ENCODE measurements at regions not wholly inside any gene's neighbourhood (a gene's known extent, or its start where the extent isn't known, plus 50 kb on each side); places are given as distances from the start of the nearest gene placed in this dataset.
"Not testable (repeated sequence)": the region's sequence is repeated elsewhere in the genome, so short reads cannot be mapped to it uniquely, and the experiment has no call there.

DNA sequence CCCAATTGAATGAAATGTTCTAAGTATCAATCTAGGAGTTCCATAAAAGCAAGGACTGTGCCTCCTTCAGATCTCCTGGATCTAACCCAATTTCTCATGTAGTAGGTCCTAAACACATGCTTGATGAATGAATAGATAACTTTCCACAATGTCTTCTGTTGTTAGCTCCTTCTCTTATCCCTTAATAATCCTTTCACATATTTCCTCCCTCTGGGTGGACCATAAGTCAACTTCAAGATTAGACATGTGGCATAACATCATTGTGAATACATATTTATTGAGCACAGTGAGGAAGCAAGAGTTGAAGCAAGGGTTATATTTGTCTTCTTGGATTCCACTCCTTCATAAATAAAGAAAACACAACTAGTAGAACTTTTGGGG is 108.6 kb upstream of the EGFLAM start:
- intact Hi-C loops (cut with micrococcal nuclease): no loop called here

DNA sequence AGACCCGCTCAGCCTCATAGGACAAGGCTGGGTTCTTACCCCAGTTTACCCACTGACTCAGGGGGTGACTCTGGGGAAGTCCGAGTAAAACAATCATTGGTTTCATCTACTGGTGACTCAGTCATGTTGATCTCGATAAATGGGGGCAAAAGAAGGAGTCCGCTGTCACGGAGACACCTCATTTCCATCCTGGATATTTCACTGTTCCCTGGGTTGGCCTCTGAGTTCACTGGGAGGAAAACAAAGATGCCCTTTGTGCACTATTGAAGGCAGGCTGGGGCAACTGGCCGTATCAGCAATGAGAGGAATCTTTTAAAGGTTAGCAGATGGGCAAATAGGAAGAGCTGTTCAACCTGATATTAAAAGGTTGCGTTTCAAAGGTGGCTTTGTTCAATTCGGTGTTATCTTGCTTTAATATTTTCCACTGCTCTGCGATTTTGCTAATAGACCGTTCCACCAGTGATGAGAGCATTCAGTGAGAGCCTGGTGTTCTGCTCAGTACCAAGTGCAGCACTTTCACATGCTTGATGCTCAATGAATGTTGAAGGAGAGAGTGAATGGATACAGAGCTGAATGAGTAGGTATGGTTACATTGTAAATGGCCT is 110.2 kb upstream of the EGFLAM start:
- intact Hi-C loops (cut with micrococcal nuclease): no loop called here

DNA sequence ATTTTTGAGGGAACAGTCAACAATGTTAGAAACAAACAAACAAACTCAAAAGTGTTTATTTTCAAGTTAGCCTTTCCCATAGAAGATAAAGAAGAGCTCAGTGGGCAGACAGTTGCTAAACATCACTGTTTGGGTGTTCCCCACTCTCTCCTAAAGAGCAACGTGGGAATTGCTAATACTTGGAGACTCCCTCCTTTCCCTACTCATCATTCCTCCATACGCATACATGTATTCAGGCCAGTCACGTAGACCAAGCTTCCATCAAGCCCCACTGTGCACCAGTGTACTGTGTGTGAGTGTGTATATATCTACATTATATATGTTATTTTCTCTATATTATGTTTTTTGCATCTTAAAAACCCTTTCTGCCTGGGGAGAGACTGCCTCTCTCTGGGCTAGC is 115.0 kb upstream of the EGFLAM start:
- intact Hi-C loops (cut with micrococcal nuclease): no loop called here

DNA sequence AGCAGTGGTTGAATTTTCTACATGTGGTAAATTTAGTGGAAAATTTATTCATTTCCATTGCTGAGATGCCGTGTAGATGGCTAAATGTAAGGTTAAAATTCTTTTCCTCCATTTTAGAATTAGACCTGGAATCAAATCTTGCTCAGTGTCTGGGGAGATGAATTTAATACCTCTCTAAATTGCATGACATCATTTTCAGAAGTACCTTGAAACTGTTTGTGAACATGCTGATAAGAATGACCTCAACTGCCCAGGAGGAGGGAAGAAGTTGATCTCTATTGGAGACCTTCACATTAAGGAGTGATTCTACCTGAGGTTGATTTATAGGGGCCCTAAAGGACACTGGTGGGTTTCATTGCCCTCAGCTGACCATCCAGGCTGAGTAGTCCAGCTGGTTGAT is 116.7 kb upstream of the EGFLAM start:
- intact Hi-C loops (cut with micrococcal nuclease): no loop called here

DNA sequence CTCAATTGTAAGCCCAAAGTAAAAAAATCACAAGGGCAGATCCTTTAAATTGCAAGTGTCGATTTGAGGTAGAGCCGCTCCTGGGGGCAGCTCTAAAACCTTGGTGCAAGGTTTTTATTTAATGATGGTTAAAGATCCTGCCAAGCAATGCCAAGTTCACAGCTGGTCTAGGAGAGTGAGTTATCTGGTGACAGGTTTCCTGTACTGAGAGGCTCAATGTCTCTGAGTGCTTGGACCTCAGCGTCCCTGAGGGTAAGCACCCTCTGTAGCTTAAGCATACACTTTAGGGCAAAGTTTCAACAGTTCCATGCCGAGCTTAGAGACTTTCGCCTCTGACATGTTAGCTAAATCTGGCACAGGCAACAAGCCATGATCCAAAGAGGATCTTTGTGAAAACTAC is 119.8 kb upstream of the EGFLAM start:
- intact Hi-C loops (cut with micrococcal nuclease): no loop called here

DNA sequence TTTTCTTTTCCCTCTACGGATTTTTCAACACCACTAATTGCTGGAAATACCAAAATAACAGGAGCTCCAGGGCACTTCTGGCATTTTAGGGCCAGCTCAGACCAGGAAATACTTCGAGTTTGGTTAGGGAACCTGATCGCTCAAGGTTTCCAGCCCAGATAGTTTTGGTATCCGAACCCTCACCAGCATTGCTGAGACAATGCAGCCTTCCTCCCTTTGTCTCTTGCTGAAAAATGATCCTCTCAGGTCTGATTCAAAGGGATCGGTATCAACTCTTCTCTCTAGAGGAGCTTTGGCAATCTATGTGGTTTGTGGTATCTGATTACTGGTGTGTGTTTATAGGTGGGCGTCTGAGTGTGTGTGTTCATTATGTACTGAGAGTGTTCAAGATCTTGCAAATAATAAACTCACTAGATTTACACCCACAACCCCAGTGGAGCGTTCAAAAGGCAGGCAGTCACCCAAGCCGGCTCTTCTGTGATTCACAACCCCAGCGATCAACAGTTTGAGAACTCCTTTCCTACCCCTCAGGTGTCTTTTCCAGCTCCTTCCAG is 122.8 kb upstream of the EGFLAM start:
- intact Hi-C loops (cut with micrococcal nuclease): no loop called here

DNA sequence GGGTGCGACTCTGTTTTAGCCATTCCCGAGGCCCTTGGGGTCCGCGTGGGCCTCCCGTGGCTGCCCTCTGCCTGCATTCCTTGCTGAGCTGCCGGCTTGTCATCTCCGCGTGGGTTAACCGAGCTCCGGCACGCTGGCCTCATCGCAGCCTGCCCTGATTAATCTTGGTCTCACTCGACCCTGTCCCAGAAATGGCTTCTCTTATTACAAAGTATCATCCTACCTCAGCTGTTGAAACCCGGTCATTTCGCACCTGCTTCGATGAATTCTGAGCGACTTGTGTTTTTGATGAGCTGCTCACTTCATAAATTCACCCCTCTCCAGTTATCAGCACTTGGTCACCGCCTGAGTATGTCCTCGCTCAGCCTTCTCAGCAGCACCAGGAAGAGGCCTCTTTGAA is 123.5 kb upstream of the EGFLAM start:
- intact Hi-C loops (cut with micrococcal nuclease): no loop called here

DNA sequence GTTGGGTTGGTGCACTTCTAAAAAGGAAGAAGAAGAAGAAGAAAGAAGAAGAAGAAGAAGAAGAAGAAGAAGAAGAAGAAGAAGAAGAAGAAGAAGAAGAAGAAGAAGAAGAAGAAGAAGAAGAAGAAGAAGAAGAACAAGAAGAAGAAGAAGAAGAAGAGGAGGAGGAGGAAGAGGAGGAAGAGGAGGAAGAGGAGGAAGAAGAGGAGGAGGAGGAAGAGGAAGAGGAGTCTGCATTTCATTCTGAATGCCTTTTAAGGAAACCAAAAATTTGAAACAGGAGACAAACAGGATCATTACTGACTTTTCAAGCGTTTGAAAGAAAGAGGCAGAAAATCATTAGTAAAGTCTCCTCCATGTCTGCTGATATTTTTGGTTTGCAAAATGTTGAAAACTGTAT is 124.1 kb upstream of the EGFLAM start:
- intact Hi-C loops (cut with micrococcal nuclease): not testable (repeated sequence)

DNA sequence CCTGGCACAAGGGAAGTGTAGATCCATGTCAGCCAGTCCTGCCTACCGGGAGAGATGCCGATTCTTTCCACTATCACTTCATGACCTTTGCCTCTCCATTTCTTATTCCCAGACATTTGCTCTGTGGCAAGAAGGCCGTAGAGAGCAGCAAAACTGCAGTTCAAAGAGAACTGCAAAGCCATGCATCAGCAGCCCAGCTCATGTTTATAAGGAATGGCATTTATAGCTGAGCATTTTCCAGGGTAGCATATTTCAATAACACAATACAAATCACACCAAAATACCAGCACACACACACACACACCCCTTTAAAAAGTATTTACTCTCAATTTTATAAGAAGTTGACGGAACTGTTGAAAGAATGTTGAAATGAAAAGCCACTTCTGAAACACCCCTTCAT is 126.7 kb upstream of the EGFLAM start:
- intact Hi-C loops (cut with micrococcal nuclease): no loop called here

DNA sequence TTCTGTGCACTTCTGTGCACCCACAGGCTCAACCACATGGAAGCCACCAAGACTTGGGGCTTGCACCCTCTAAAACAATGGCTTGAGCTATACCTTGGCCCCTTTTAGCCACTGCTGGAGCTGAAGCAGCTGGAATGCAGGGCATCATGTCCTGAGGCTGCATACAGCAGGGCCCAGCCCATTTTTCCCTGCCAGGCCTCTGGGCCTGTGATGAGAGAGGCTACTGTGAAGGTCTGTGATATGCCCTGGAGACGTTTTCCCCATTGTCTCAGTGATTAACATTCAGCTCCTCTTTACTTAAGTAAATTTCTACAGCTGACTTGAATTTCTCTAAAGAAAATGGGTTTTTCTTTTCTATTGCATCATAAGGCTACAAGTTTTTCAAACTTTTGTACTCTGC is 134.0 kb upstream of the EGFLAM start:
- intact Hi-C loops (cut with micrococcal nuclease): no loop called here

DNA sequence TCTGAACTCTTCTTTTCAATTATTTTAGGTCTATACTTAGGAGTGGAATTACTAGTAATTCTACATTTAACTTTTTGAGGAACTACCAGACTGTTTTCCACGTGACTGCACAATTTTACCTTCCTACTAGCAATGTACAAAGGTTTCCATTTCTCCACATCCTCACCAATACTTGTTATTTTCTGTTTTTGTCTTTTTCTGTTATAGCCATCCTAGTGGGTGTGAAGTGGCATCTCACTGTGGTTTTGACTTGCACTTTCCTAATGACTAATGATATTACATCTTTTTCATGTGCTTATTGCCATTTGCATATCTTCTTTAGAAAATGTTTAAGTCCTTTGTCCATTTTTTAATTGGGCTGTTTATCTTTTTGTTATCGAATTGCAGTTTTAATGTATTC is 136.9 kb upstream of the EGFLAM start:
- intact Hi-C loops (cut with micrococcal nuclease): no loop called here

DNA sequence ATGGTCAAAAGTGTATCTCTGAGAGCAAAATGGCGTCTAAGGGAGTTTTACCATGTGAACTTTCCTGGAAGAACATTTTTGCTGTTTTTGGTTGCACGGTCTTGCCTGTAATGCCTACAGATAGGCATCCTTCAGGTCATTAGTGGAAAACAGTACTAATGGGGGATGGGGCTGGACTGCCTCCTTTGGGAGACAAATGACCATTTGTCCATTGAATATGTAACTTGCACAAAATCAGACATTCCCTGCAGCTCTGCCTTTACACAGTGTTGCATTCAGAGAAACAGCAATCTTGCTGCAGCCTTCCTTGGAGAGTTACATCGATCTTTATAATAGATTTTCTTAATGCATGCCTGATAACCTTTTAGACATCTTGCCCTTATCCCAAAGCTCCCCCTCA is 138.5 kb upstream of the EGFLAM start:
- intact Hi-C loops (cut with micrococcal nuclease): no loop called here

DNA sequence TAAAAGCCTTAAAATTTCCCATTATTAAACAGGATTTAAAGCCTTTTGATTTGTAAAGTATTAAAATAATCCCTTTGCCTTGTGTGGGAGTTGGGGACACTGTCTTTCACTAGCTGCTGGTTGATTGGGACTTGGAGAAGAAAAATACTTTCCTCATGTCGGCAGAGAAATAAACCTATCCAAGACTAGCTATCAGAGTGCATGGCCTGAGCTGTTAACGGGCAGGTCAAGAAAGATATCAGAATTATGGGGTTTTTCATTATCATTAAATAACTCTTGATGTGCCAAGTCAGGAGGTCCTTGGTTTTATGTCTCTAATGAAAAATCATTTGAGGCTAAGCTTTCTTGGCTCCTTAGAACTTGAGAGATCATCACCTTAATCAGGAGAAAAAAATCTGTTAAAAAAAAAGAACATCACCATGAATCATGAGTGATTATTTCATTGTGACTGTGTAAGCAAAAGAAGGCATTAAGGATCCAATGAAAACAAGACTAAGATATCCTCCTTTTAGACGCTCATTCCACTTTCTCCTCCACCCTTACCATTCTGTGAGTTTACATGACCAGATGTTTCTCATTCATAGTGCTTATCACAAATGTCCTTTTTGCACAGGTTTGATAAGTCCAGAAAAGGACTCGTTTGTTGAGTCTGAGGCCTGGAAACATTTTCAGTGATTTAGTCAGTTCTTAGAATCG is 140.4 kb upstream of the EGFLAM start:
- intact Hi-C loops (cut with micrococcal nuclease): no loop called here

DNA sequence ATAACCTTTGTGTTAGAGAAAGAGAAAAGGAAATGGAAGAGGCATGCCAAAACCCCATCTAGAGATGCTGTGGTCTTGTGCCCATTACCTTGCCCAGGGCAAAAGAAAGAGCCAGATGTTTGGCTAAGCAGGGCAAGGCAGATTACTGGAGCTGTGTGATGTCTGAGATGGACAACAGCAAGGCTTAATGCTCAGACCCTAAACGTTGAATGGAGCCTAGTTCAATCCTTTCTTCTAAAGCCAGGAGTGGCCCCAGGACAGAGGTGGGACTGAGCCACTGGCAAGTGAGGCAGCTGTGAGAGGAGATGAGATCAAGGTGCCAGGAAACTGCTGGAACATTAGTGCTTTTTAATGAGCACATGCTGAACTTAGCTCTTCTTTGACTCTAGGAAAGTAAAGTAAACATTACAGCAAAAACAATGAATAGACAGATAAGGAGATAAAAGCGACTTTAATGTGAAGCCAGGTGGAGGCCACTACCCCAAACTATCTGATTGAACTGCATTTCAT is 143.0 kb upstream of the EGFLAM start:
- intact Hi-C loops (cut with micrococcal nuclease): no loop called here

DNA sequence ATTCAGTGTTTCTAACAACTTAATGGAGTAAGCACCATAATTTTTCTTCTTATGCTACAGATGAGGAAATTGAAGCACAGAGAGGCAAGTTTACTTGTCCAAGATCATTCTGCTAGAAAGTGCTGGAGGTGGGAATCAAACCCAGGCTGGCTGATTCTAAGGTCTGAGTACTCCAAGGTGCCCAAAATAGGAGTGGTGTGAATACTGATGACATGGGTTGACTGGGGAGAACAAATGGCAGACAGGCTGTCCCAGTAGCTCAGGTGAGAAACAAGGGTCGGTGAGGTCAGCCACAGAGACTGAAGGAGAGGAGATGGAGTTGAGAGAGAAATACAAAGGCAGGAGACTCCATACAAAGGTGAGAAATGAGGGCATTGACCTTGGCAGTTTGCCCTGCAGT is 144.5 kb upstream of the EGFLAM start:
- intact Hi-C loops (cut with micrococcal nuclease): no loop called here

DNA sequence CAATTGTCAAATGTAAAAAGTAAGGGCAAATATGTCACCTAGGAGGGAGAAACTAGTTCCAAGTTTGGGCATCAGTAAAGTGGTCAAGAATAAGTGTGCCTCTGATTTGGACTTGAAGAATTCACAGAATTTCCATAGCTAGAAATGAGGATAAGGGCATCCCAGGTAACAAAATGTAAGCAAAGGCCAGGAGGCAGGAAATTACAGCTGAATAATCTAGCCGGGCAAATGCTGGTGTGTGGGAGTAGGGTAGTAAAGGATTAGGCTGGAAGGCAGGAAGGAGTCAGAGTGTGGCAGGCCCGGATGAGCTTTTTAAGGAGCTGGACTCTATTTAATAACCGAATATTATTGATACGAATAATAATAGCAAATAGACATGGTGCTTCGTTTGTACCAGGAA is 144.9 kb upstream of the EGFLAM start:
- intact Hi-C loops (cut with micrococcal nuclease): no loop called here

DNA sequence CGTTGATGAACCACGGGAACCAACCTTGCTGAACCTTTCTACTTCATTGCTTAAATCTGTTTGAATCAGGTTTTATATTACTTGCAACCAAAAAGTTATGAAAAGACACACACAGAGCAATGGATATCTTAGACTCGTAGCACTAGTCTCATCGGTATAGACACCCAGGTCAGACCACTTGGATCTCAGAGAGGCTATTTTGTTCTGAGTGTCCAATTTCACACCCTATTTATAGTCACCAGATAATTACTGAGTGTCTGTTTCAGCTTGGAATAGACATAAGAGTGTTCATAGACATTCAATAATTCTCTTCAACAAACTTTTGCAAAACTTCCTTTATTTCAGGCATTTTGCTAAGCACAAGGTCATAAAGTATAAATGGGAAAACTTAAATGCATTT is 145.4 kb upstream of the EGFLAM start:
- intact Hi-C loops (cut with micrococcal nuclease): no loop called here

DNA sequence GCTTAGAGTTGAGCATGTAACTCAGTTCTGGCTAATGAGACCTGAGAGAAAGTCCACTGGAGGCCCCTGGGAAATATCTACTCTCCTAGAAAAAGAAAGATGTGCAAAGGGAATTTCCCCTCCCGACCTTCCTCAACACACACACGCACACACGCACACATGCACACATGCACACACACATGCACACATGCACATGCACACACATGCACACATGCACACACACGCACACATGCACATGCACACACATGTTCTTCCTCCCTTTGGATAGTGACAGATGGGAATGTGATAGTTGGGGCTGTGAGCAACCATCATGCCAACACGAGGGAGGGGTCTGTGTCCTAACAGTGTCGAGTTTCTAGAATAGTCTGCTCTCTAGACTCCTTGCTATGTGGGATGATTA is 148.2 kb upstream of the EGFLAM start:
- intact Hi-C loops (cut with micrococcal nuclease): no loop called here

DNA sequence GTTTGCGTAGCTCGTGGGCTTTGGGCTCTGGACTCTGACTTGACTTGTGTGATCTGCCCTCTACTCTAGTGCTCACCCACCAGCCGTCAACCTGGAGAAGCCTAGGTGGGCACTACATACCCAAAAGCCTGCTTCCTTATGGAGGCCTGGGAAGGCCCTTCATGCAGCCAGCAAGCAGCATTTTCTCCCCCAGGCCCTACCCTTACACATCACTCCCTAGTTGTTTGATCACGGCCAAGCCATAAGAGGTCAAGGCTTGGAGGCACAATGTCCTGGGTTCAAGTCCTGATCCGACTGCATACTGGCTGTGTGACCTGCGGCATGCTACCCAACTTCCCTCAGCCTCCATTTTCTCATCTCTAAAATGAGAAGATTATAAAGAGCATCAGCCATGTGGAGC is 151.3 kb upstream of the EGFLAM start:
- intact Hi-C loops (cut with micrococcal nuclease): no loop called here

DNA sequence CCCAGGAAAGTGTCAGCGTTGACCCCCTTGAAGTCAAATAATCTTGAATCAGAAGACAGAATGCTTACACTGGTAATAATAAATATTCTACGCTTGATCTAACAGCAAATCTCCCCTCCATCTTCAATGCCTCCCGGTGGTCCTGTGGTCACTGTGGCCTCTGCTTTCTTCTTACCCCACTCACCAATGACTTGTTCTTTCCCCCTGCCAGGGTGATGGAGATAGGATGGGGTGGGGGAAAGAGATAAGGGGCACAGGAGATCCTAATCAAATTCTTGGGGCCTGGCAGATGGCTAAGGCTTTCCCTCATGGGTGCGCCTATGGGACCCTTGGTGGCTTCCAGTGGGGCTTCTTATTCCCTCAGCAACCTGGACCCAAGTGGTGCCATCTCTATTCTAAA is 152.6 kb upstream of the EGFLAM start:
- intact Hi-C loops (cut with micrococcal nuclease): no loop called here

DNA sequence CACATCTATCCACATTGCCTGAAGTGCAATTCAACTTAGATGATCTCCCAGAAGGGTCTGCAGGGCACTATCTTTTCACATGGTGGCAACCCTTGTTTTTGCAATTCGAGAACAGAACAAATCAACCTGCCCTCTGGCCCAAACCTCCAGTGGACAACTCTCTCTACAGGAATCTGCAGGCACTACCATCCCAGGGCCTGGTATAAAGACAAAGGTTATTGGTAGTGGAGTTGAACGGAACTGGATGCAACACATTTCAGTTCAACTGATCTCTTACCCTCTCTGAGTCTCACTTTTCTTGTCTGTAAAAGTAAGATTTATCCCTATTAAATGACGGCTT is 153.2 kb upstream of the EGFLAM start:
- intact Hi-C loops (cut with micrococcal nuclease): no loop called here

DNA sequence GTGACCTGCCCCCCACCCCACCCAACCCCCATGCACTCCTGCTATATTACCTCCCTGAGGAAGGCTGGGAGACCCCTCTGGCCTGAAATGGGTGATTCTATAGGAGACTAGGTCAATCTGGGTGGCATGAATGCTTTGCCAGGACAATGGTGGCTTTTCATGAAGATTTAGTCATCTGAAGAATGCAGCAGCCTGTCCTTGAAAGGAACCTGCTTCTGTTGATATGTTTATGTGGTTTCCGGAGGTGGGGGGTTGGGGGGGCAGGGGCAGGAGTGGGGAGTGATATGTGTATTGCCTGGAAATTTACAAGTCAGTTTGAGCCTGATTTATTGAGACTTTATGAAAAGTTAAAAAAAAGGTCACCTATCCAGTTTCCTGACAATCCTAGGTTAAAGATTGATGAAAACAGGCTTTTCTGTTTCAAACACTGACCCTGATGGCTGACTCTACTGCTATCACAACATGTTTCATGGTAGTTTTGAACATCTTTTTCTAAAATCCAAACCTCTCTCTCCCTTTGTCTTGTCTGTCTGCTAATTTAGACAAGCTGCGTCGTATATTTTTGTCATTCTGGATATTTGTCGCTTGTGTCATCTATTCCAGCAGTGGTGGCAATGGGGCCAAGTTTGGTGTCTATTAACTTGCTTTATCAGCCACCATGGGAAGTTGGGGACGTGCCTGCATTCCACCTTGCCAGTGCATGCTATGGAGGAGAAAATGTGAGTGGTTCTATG is 153.7 kb upstream of the EGFLAM start:
- intact Hi-C loops (cut with micrococcal nuclease): no loop called here

DNA sequence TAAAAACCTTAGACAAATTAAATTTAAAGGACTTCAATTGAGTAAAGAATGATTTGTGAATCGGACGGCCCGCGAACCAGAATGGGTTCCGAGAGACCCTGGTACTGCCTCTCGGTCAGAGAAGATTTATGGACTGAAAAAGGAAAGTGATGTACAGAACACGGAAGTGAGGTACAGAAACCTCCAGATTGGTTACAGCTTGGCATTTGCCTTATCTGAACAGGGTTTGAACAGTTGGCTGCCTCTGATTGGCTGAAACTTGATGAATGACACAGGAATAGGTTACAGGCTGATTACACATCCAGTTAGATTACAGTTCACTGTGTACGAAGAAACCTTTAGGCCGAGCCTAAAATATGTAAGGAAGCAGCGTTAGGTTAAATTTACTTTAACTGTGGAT is 156.5 kb upstream of the EGFLAM start:
- intact Hi-C loops (cut with micrococcal nuclease): no loop called here
